ENCODE measurements at regions not wholly inside any gene's neighbourhood (a gene's known extent, or its start where the extent isn't known, plus 50 kb on each side); places are given as distances from the start of the nearest gene placed in this dataset.

- no peak overlapping the region for H3K27ac Mint-ChIP-seq
- no peak overlapping the region for H3K4me3 ChIP-seq (ENCODE audit: low read length in 2 of 2)
- no peaks in the 10 kb centered on the region for H3K36me3 Mint-ChIP-seq
- no peaks in the 10 kb centered on the region for H3K36me3 ChIP-seq (ENCODE audit: insufficient read depth, low read length)
- no peaks in the 10 kb centered on the region for H3K9me3 ChIP-seq (ENCODE audit: control insufficient read depth in 1 of 2, low read length in 2 of 2)
- ChIA-PET POLR2A (ENCODE audit: partially characterized antibody) (no interaction called here), CTCF (ENCODE audit: partially characterized antibody) (no interaction called here)
- peaks cover 0 to 13% (median 3%) of the 10 kb centered on the region in 8 donors for H3K9me3 Mint-ChIP-seq
- no peak overlapping the region for H3K27ac ChIP-seq (ENCODE audit: low read depth, low read length)
- H3K4me1 Mint-ChIP-seq, result no peaks in the 10 kb centered on the region
- H3K27me3 ChIP-seq (ENCODE audit: insufficient read depth, low read length), result no peaks in the 10 kb centered on the region
- no peaks in the 10 kb centered on the region for H3K27me3 Mint-ChIP-seq
- DNase-seq, result no peak
- no peaks in the 10 kb centered on the region for H3K4me1 ChIP-seq (ENCODE audit: insufficient read depth, low read length)
- intact Hi-C loops (cut with micrococcal nuclease), result no loop called here
- H3K4me3 Mint-ChIP-seq, result no peak overlapping the region
These were observed 186.6 kb upstream of the ZFHX3 start for GRCh38 chr16:73234496-73234895.

DNA sequence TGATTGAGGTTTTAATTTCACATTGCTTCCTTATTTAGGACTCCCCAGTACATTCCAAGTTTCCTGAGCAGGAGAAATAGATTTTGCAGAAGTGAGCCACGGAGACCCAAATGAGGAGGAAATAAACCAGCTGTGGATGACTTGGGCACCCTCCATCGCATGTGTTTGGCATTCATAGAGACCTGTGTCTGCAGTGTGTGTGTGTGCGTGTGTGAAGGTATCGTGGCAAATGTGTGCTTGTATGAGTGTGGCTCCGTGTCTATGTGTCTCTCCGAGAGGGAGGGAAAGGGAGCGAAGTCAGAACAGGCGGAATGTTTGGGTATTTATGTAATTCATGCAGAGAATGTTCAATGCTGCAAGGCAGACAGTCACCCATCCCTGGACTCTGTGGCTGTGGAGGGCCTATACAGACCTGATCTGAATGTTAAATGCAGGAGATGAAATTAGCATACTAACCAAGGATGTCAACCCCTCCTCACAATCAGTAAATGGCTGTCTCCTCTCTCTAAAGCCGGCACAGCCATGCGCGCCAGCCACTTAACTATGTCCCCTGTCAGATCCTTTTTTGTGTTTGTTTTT is 186.0 kb upstream of the ZFHX3 start:
- Histone ChIP-seq H3K36me3 (ENCODE audit: insufficient read depth, low read length) (no peaks in the 10 kb centered on the region), H3K4me3 (ENCODE audit: low read length in 2 of 2) (no peak overlapping the region), H3K9me3 (ENCODE audit: control insufficient read depth in 1 of 2, low read length in 2 of 2) (no peaks in the 10 kb centered on the region), H3K27me3 (ENCODE audit: insufficient read depth, low read length) (no peaks in the 10 kb centered on the region), H3K4me1 (ENCODE audit: insufficient read depth, low read length) (no peaks in the 10 kb centered on the region), H3K27ac (ENCODE audit: low read depth, low read length) (no peak overlapping the region)
- Mint-ChIP-seq H3K27ac (no peak overlapping the region), H3K27me3 (no peaks in the 10 kb centered on the region), H3K4me1 (no peaks in the 10 kb centered on the region), H3K4me3 (no peak overlapping the region), H3K9me3 (peaks cover 0 to 13% (median 3%) of the 10 kb centered on the region in 8 donors), H3K36me3 (no peaks in the 10 kb centered on the region)
- intact Hi-C loops (cut with micrococcal nuclease), result no loop called here
- ChIA-PET CTCF (ENCODE audit: partially characterized antibody) (no interaction called here), POLR2A (ENCODE audit: partially characterized antibody) (no interaction called here)
- no peak for DNase-seq

DNA sequence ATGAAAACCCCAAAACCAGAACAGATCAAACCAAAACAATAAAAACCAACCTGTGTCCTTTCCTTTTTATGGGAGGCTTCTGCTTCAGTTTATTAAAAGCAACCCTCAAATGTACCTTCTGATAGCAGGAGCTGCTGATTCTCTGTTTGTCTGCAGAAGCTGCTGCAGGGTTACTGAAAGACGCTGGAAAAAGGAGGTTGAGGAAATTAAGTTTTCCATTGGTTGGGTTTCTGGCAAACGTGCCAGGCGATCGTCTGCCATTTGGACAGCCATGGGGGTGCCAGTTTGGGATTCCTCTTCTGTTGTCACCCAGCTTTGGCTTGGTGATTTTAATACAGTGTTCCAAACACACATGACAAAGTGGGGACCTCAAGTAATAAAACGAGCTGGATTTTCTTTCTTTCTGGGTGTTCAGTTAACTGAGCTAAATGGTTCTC is 185.4 kb upstream of the ZFHX3 start:
- no peaks in the 10 kb centered on the region for H3K36me3 ChIP-seq (ENCODE audit: insufficient read depth, low read length)
- POLR2A ChIA-PET (ENCODE audit: partially characterized antibody), result no interaction called here

DNA sequence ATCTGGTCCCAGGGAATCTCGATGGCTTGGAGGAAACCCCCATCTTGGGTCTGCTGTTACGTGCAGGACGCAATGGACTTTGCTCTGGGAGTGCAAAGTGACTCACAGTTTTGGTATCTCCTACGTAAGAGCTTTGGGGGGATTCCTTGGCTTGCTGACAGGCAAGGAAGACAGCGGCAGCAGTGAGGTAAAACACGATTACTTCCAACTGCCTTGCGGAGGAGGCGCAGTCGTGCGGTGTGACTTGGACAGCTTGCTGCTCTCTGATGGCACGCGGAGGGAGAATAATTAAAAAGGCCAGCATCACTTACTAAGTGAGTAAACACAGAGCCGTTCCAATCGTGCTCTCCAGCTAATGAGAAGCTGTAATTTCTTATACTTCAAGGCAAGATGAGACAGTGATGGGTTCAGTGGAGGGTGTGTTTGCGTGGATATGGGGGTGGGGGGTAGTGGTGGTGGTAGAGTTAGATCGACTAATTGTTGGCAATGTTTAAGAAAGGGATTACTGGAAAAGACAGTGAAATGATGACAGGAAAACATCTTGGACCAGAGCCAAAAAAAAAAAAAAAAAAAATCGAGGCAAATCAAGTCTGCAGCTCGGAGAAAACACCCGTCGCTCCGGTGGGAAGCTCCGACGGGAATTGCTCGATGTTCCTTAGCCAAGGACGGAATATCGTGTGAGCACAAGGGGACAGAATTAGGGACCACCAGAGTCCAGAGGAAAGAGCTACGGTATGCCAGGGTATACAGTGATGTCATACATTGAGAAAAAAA is 184.8 kb upstream of the ZFHX3 start:
- Histone ChIP-seq H3K36me3 (ENCODE audit: insufficient read depth, low read length) (no peaks in the 10 kb centered on the region), H3K4me3 (ENCODE audit: low read length in 2 of 2) (no peak overlapping the region), H3K9me3 (ENCODE audit: control insufficient read depth in 1 of 2, low read length in 2 of 2) (no peaks in the 10 kb centered on the region), H3K27me3 (ENCODE audit: insufficient read depth, low read length) (no peaks in the 10 kb centered on the region), H3K4me1 (ENCODE audit: insufficient read depth, low read length) (no peaks in the 10 kb centered on the region), H3K27ac (ENCODE audit: low read depth, low read length) (no peak overlapping the region)
- Mint-ChIP-seq H3K9me3 (peaks cover 0 to 13% (median 2%) of the 10 kb centered on the region in 8 donors), H3K27ac (no peak overlapping the region), H3K27me3 (no peaks in the 10 kb centered on the region), H3K36me3 (no peaks in the 10 kb centered on the region), H3K4me1 (no peaks in the 10 kb centered on the region), H3K4me3 (no peak overlapping the region)
- POLR2A ChIA-PET (ENCODE audit: partially characterized antibody), result no interaction called here
- intact Hi-C loops (cut with micrococcal nuclease), result no loop called here
- no peak for DNase-seq
- CTCF ChIA-PET (ENCODE audit: partially characterized antibody), result no interaction called here

More for the DNA sequence above, 185.4 kb upstream of the ZFHX3 start:
- DNase-seq, result no peak
- Histone ChIP-seq H3K4me1 (ENCODE audit: insufficient read depth, low read length) (no peaks in the 10 kb centered on the region), H3K4me3 (ENCODE audit: low read length in 2 of 2) (no peak overlapping the region), H3K27ac (ENCODE audit: low read depth, low read length) (no peak overlapping the region), H3K9me3 (ENCODE audit: control insufficient read depth in 1 of 2, low read length in 2 of 2) (no peaks in the 10 kb centered on the region), H3K27me3 (ENCODE audit: insufficient read depth, low read length) (no peaks in the 10 kb centered on the region)
- Mint-ChIP-seq H3K4me3 (no peak overlapping the region), H3K27me3 (no peaks in the 10 kb centered on the region), H3K9me3 (peaks cover 0 to 13% (median 3%) of the 10 kb centered on the region in 8 donors), H3K36me3 (no peaks in the 10 kb centered on the region), H3K27ac (no peak overlapping the region), H3K4me1 (no peaks in the 10 kb centered on the region)
- intact Hi-C loops (cut with micrococcal nuclease), result no loop called here
- CTCF ChIA-PET (ENCODE audit: partially characterized antibody), result no interaction called here

DNA sequence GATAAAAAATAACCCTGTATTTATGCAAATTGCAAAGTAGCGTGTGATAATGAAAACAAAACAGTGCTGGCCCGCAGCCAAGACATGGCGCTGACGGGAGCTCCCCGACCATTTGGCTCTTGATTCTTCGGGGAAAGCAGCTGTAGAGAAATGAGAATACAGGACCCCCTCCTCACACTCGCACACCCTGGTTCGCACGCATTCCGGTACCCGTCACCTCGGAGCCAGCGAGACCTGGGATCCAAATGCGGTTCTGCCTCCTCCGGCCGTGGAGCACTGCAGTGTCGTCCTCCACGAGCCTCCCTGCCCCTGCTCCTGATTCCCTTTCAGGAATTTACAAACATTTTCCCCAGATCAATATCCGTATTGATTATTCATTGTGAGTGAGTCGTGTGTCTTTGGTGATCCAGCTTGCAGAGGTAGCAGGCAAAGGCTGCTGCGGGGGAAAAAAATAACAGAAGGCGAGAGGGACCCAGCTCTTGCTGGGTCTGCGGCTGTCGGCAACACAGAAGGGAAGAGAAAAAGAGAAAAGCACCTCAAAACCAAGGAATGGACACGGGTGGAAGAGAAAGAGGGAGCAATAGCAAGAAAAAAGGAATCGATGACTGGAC is 184.1 kb upstream of the ZFHX3 start:
- intact Hi-C loops (cut with micrococcal nuclease), result no loop called here
- Mint-ChIP-seq H3K36me3 (no peaks in the 10 kb centered on the region), H3K4me1 (no peaks in the 10 kb centered on the region)

GRCh38 chr16:73231379-73231778 is 183.5 kb upstream of the ZFHX3 start:
- Mint-ChIP-seq H3K4me3 (no peak overlapping the region), H3K36me3 (no peaks in the 10 kb centered on the region), H3K27me3 (no peaks in the 10 kb centered on the region), H3K9me3 (peaks cover 0 to 9% (median 0%) of the 10 kb centered on the region in 8 donors), H3K4me1 (no peaks in the 10 kb centered on the region), H3K27ac (no peak overlapping the region)
- ChIA-PET CTCF (ENCODE audit: partially characterized antibody) (no interaction called here), POLR2A (ENCODE audit: partially characterized antibody) (no interaction called here)
- no peaks in the 10 kb centered on the region for H3K36me3 ChIP-seq (ENCODE audit: insufficient read depth, low read length)
- intact Hi-C loops (cut with micrococcal nuclease), result no loop called here
- no peak overlapping the region for H3K27ac ChIP-seq (ENCODE audit: low read depth, low read length)
- H3K4me1 ChIP-seq (ENCODE audit: insufficient read depth, low read length), result no peaks in the 10 kb centered on the region
- no peak overlapping the region for H3K4me3 ChIP-seq (ENCODE audit: low read length in 2 of 2)
- H3K9me3 ChIP-seq (ENCODE audit: control insufficient read depth in 1 of 2, low read length in 2 of 2), result no peaks in the 10 kb centered on the region
- DNase-seq, result no peak
- no peaks in the 10 kb centered on the region for H3K27me3 ChIP-seq (ENCODE audit: insufficient read depth, low read length)

More for the DNA sequence above, 184.1 kb upstream of the ZFHX3 start:
- H3K9me3 ChIP-seq (ENCODE audit: control insufficient read depth in 1 of 2, low read length in 2 of 2), result no peaks in the 10 kb centered on the region
- ChIA-PET CTCF (ENCODE audit: partially characterized antibody) (no interaction called here), POLR2A (ENCODE audit: partially characterized antibody) (no interaction called here)
- no peak overlapping the region for H3K27ac ChIP-seq (ENCODE audit: low read depth, low read length)
- no peak overlapping the region for H3K27ac Mint-ChIP-seq
- no peaks in the 10 kb centered on the region for H3K27me3 ChIP-seq (ENCODE audit: insufficient read depth, low read length)
- no peak for DNase-seq
- H3K9me3 Mint-ChIP-seq, result peaks cover 0 to 13% (median 0%) of the 10 kb centered on the region in 8 donors
- H3K4me1 ChIP-seq (ENCODE audit: insufficient read depth, low read length), result no peaks in the 10 kb centered on the region
- H3K4me3 ChIP-seq (ENCODE audit: low read length in 2 of 2), result no peak overlapping the region
- H3K27me3 Mint-ChIP-seq, result no peaks in the 10 kb centered on the region
- H3K36me3 ChIP-seq (ENCODE audit: insufficient read depth, low read length), result no peaks in the 10 kb centered on the region
- H3K4me3 Mint-ChIP-seq, result no peak overlapping the region

GRCh38 chr16:73230651-73231050 is 182.7 kb upstream of the ZFHX3 start:
- no peaks in the 10 kb centered on the region for H3K4me1 Mint-ChIP-seq
- no peak for DNase-seq
- intact Hi-C loops (cut with micrococcal nuclease), result no loop called here
- no peak overlapping the region for H3K4me3 ChIP-seq (ENCODE audit: low read length in 2 of 2)
- H3K27ac Mint-ChIP-seq, result no peak overlapping the region
- no peaks in the 10 kb centered on the region for H3K27me3 ChIP-seq (ENCODE audit: insufficient read depth, low read length)
- no peaks in the 10 kb centered on the region for H3K27me3 Mint-ChIP-seq
- H3K9me3 ChIP-seq (ENCODE audit: control insufficient read depth in 1 of 2, low read length in 2 of 2), result no peaks in the 10 kb centered on the region
- no peak overlapping the region for H3K27ac ChIP-seq (ENCODE audit: low read depth, low read length)
- CTCF ChIA-PET (ENCODE audit: partially characterized antibody), result no interaction called here
- POLR2A ChIA-PET (ENCODE audit: partially characterized antibody), result no interaction called here
- H3K4me3 Mint-ChIP-seq, result no peak overlapping the region
- H3K36me3 Mint-ChIP-seq, result no peaks in the 10 kb centered on the region
- no peaks in the 10 kb centered on the region for H3K36me3 ChIP-seq (ENCODE audit: insufficient read depth, low read length)
- H3K4me1 ChIP-seq (ENCODE audit: insufficient read depth, low read length), result no peaks in the 10 kb centered on the region
- H3K9me3 Mint-ChIP-seq, result peaks cover 0 to 9% (median 0%) of the 10 kb centered on the region in 8 donors
